ENCODE measurements at regions not wholly inside any gene's neighbourhood (a gene's known extent, or its start where the extent isn't known, plus 50 kb on each side); places are given as distances from the start of the nearest gene placed in this dataset.

- ATAC-seq (no peak), DNase-seq (ENCODE audit: low read depth in 1 of 2, low spot score in 1 of 2) (no peak), FAIRE-seq (no peak)
- Histone ChIP-seq H3K4me2 (no peak overlapping the region), H3K4me1 (no peaks in the 10 kb centered on the region), H3K4me3 (no peak overlapping the region), H3K27ac (no peak overlapping the region), H3K9me3 (no peaks in the 10 kb centered on the region)
- POLR2A ChIA-PET = no interaction called here
- 12% methylated on average over 5 of the region's 5 CpGs for WGBS (ENCODE audit: missing lambda C conversion rate)
- TF ChIP-seq MAZ (IDR thresholded peaks at IDR 0.05; ENCODE audit: borderline replicate concordance, low read depth, low read length) = no peak
- no peak for TF ChIP-seq JUNB (IDR thresholded peaks at IDR 0.05)
- no peak for TF ChIP-seq FOSL2 (IDR thresholded peaks at IDR 0.05)
- no peak for TF ChIP-seq FOSL2 (CRISPR knock-in tag; IDR thresholded peaks at IDR 0.05)
- TF ChIP-seq ELK1 (IDR thresholded peaks at IDR 0.05; ENCODE audit: low read depth, low read length) = no peak
- TF ChIP-seq POLR2AphosphoS2 (conservative IDR thresholded peaks at IDR 0.05; ENCODE audit: low read length) = no peak
- no peak for TF ChIP-seq RARB (CRISPR knock-in tag; IDR thresholded peaks at IDR 0.05)
- no peak for TF ChIP-seq RAD21 (conservative IDR thresholded peaks at IDR 0.05 in 1 of 2, IDR thresholded peaks at IDR 0.05 in 1 of 2)
- CTCF ChIA-PET = interaction anchor here (1.4 kb wide), 1 partner anchor 102 kb away, joined by 4 read pairs; no protein-coding TSS in a partner anchor
Observed at GRCh38 chr2:84212611-84213314, 246.3 kb downstream of the SUCLG1 start.

GRCh38 chr2:84209941-84210340, 249.1 kb downstream of the SUCLG1 start:
- Histone ChIP-seq H3K4me1 (no peaks in the 10 kb centered on the region), H3K4me3 (no peak overlapping the region), H3K9me3 (no peaks in the 10 kb centered on the region), H3K4me2 (no peak overlapping the region), H3K27ac (no peak overlapping the region)
- FAIRE-seq = no peak
- ATAC-seq = no peak
- ChIA-PET CTCF (no interaction called here), POLR2A (no interaction called here)
- DNase-seq (ENCODE audit: low read depth in 1 of 2, low spot score in 1 of 2) = no peak
- WGBS (ENCODE audit: missing lambda C conversion rate) = 13% methylated on average over 7 of the region's 7 CpGs
- TF ChIP-seq CBX8 (IDR thresholded peaks at IDR 0.05) (no peak), JUNB (IDR thresholded peaks at IDR 0.05) (no peak), EHMT2 (IDR thresholded peaks at IDR 0.05; ENCODE audit: low read depth) (no peak), HOXB13 (CRISPR knock-in tag; IDR thresholded peaks at IDR 0.05; ENCODE audit: low read depth) (no peak), EHF (CRISPR knock-in tag; IDR thresholded peaks at IDR 0.05) (no peak), TP53 (CRISPR knock-in tag; IDR thresholded peaks at IDR 0.05) (no peak), ESRRA (IDR thresholded peaks at IDR 0.05; ENCODE audit: borderline replicate concordance, low read length) (no peak), KDM1A (IDR thresholded peaks at IDR 0.05; ENCODE audit: low read depth) (no peak), RFX5 (IDR thresholded peaks at IDR 0.05) (no peak), CBX2 (IDR thresholded peaks at IDR 0.05; ENCODE audit: borderline replicate concordance, low read depth) (no peak), NFE2L2 (conservative IDR thresholded peaks at IDR 0.05; ENCODE audit: low read length) (no peak), CHD4 (IDR thresholded peaks at IDR 0.05; ENCODE audit: borderline replicate concordance) (no peak), FOSB (CRISPR knock-in tag; IDR thresholded peaks at IDR 0.05) (no peak)

GRCh38 chr2:84204995-84205394, 254.1 kb downstream of the SUCLG1 start:
- DNase-seq (ENCODE audit: low read depth in 1 of 2, low spot score in 1 of 2) (no peak), ATAC-seq (no peak), FAIRE-seq (no peak)
- no peak overlapping the region for H3K4me3 ChIP-seq
- H3K4me1 ChIP-seq = no peaks in the 10 kb centered on the region
- no peaks in the 10 kb centered on the region for H3K9me3 ChIP-seq
- H3K4me2 ChIP-seq = no peak overlapping the region
- ChIA-PET CTCF (interaction anchor here (1.3 kb wide), 2 partner anchors 10 to 24 kb away, joined by 3 read pairs; no protein-coding TSS in a partner anchor), POLR2A (no interaction called here)
- no peak for TF ChIP-seq FOSB (CRISPR knock-in tag; IDR thresholded peaks at IDR 0.05)
- TF ChIP-seq CEBPB (IDR thresholded peaks at IDR 0.05) = peak; percentile 60; a peak in 3 of 4 replicates
- WGBS (ENCODE audit: missing lambda C conversion rate) = 33% methylated on average over 3 of the region's 3 CpGs
- no peak overlapping the region for H3K27ac ChIP-seq

- DNase-seq (ENCODE audit: low read depth in 1 of 2, low spot score in 1 of 2) (no peak), FAIRE-seq (no peak), ATAC-seq (no peak)
- no peak overlapping the region for H3K4me2 ChIP-seq
- no peak overlapping the region for H3K27ac ChIP-seq
- TF ChIP-seq ZSCAN20 (CRISPR knock-in tag; IDR thresholded peaks at IDR 0.05) (no peak), HMGXB4 (CRISPR knock-in tag; IDR thresholded peaks at IDR 0.05; ENCODE audit: borderline replicate concordance) (no peak), PBX3 (IDR thresholded peaks at IDR 0.05) (no peak), FOXS1 (CRISPR knock-in tag; IDR thresholded peaks at IDR 0.05) (no peak), ATOH8 (CRISPR knock-in tag; IDR thresholded peaks at IDR 0.05; ENCODE audit: low read depth) (no peak), SREBF2 (IDR thresholded peaks at IDR 0.05) (no peak), EP300 (IDR thresholded peaks at IDR 0.05) (no peak), RAD21 (conservative IDR thresholded peaks at IDR 0.05 in 1 of 2, IDR thresholded peaks at IDR 0.05 in 1 of 2) (no peak), MAZ (IDR thresholded peaks at IDR 0.05; ENCODE audit: borderline replicate concordance, low read depth, low read length) (no peak)
- 0 out of 3 replicates have a peak, but pooled peaks cover 2% of the 10 kb centered on the region for H3K9me3 ChIP-seq
- H3K4me3 ChIP-seq = no peak overlapping the region
- no peaks in the 10 kb centered on the region for H3K4me1 ChIP-seq
- whole genome bisulfite sequencing (ENCODE audit: missing lambda C conversion rate) = 31% methylated on average over 4 of the region's 4 CpGs
- POLR2A ChIA-PET = no interaction called here
- CTCF ChIA-PET = no interaction called here
Observed at GRCh38 chr2:84202166-84202565, 256.9 kb downstream of the SUCLG1 start.
